H9 (cell line): ENCODE measurements at regions not wholly inside any gene's neighbourhood (a gene's known extent, or its start where the extent isn't known, plus 50 kb on each side); places are given as distances from the start of the nearest gene placed in this dataset.

Experiments used
- DNase-seq: peaks from one replicate; pipeline ENCODE4 v3.0.0-alpha.2; 2017
- H2AFZ ChIP-seq: one replicate; pipeline ENCODE4 v1.6.1; 2013; ENCODE audit warnings: mild to moderate bottlenecking, low read length, control low read depth, moderate library complexity
- H2AK5ac ChIP-seq: 2 replicates; pipeline ENCODE4 v1.6.1; 2013; ENCODE audit warnings: low read length, control low read depth, mixed read lengths; ENCODE audit not compliant: insufficient read length
- H2BK120ac ChIP-seq: one replicate; pipeline ENCODE4 v1.6.1; 2013; ENCODE audit warnings: low read depth, mild to moderate bottlenecking, low read length, control low read depth, inconsistent platforms; ENCODE audit not compliant: poor library complexity, severe bottlenecking
- H2BK12ac ChIP-seq: 2 replicates; pipeline ENCODE4 v1.6.1; 2013; ENCODE audit warnings: low read length, control low read depth, mixed read lengths, low read depth; ENCODE audit not compliant: insufficient read length
- H2BK15ac ChIP-seq: 2 replicates; pipeline ENCODE4 v1.6.1; 2013; ENCODE audit warnings: low read depth, low read length, control low read depth
- H2BK20ac ChIP-seq: one replicate; pipeline ENCODE4 v1.6.1; 2013; ENCODE audit warnings: low read depth, mild to moderate bottlenecking, low read length, control low read depth, inconsistent platforms; ENCODE audit not compliant: poor library complexity, severe bottlenecking
- H2BK5ac ChIP-seq: 2 replicates; pipeline ENCODE4 v1.6.1; 2013; ENCODE audit warnings: low read length, control low read depth, mixed read lengths; ENCODE audit not compliant: insufficient read length
- H3K14ac ChIP-seq: 2 replicates; pipeline ENCODE4 v1.6.1; 2013; ENCODE audit warnings: low read length, control low read depth; ENCODE audit not compliant: insufficient read depth
- H3K18ac ChIP-seq: 2 replicates; pipeline ENCODE4 v1.6.1; 2013; ENCODE audit warnings: low read depth, mild to moderate bottlenecking, mixed read lengths, low read length, control low read depth; ENCODE audit not compliant: insufficient read length
- H3K23ac ChIP-seq: 2 replicates; pipeline ENCODE4 v1.6.1; 2013; ENCODE audit warnings: low read length, control low read depth, mixed read lengths, low read depth; ENCODE audit not compliant: insufficient read length
- H3K23me2 ChIP-seq: 2 replicates; pipeline ENCODE4 v1.6.1; 2013; ENCODE audit warnings: low read depth, mild to moderate bottlenecking, mixed read lengths, low read length, control low read depth; ENCODE audit not compliant: insufficient read length, poor library complexity, severe bottlenecking
- H3K27ac ChIP-seq: 2 replicates; pipeline ENCODE4 v1.5.1; 2013; ENCODE audit warnings: low read length, control low read depth, mixed read lengths, low read depth; ENCODE audit not compliant: insufficient read length
- H3K27me3 ChIP-seq: 2 replicates; pipeline ENCODE4 v1.6.1; 2013; ENCODE audit warnings: low read length, control low read depth, inconsistent platforms; ENCODE audit not compliant: insufficient read depth
- H3K4ac ChIP-seq: 2 replicates; pipeline ENCODE4 v1.6.1; 2013; ENCODE audit warnings: low read depth, mild to moderate bottlenecking, control low read depth, inconsistent platforms, low read length, moderate library complexity
- H3K4me1 ChIP-seq: 2 replicates; pipeline ENCODE4 v1.6.1; 2013; ENCODE audit warnings: low read length, control low read depth, inconsistent platforms; ENCODE audit not compliant: insufficient read depth
- H3K4me2 ChIP-seq: 2 replicates; pipeline ENCODE4 v1.6.1; 2013; ENCODE audit warnings: low read length, control low read depth, mixed read lengths; ENCODE audit not compliant: insufficient read length, insufficient read depth
- H3K56ac ChIP-seq: 2 replicates; pipeline ENCODE4 v1.6.1; 2013; ENCODE audit warnings: low read depth, mild to moderate bottlenecking, mixed read lengths, low read length, control low read depth; ENCODE audit not compliant: insufficient read length
- H3K79me1 ChIP-seq: 2 replicates; pipeline ENCODE4 v1.6.1; 2013; ENCODE audit warnings: low read depth, mild to moderate bottlenecking, moderate library complexity, low read length, control low read depth, inconsistent platforms; ENCODE audit not compliant: insufficient read depth, poor library complexity, severe bottlenecking
- H3K79me2 ChIP-seq: 2 replicates; pipeline ENCODE4 v1.6.1; 2013; ENCODE audit warnings: low read length, control low read depth, inconsistent platforms; ENCODE audit not compliant: insufficient read depth
- H3K9ac ChIP-seq: 2 replicates; pipeline ENCODE4 v1.6.1; 2013; ENCODE audit warnings: low read length, control low read depth, mixed read lengths; ENCODE audit not compliant: insufficient read length; ENCODE audit errors: extremely low read depth
- H3K9me3 ChIP-seq: one replicate; pipeline ENCODE4 v1.6.1; 2013; ENCODE audit warnings: low read depth, low read length, inconsistent platforms; ENCODE audit not compliant: control insufficient read depth
- H3T11ph ChIP-seq: one replicate; pipeline ENCODE4 v1.6.1; 2013; ENCODE audit warnings: mild to moderate bottlenecking, low read length, control low read depth, inconsistent platforms
- H4K20me1 ChIP-seq: one replicate; pipeline ENCODE4 v1.6.1; 2013; ENCODE audit not compliant: control insufficient read depth, insufficient read length, insufficient read depth
- H4K5ac ChIP-seq: 2 replicates; pipeline ENCODE4 v1.6.1; 2013; ENCODE audit warnings: low read depth, mild to moderate bottlenecking, mixed read lengths, low read length, control low read depth; ENCODE audit not compliant: insufficient read length
- H4K8ac ChIP-seq: replicated peaks from 2 replicates; pipeline ENCODE4 v1.6.1; 2013; ENCODE audit warnings: low read length, control low read depth, mixed read lengths, low read depth; ENCODE audit not compliant: insufficient read length
- H4K91ac ChIP-seq: 2 replicates; pipeline ENCODE4 v1.6.1; 2013; ENCODE audit warnings: low read depth, mild to moderate bottlenecking, moderate library complexity, mixed read lengths, low read length, control low read depth; ENCODE audit not compliant: insufficient read length
- H3K27ac Mint-ChIP-seq, 3 experiments: 2 replicates in 2 of 3; 3 replicates in 1 of 3; pipeline ENCODE4 v1.8.0; 2020 to 2021; ENCODE audit warnings: mixed read lengths in 3 of 3, mild to moderate bottlenecking in 1 of 3, moderate library complexity in 1 of 3
- H3K27me3 Mint-ChIP-seq: 2 replicates; pipeline ENCODE4 v1.8.0; 2021; ENCODE audit warnings: low read depth, mild to moderate bottlenecking, moderate library complexity, mixed read lengths
- H3K36me3 Mint-ChIP-seq, 3 experiments: 2 replicates in 2 of 3; 3 replicates in 1 of 3; pipeline ENCODE4 v1.8.0; 2020 to 2021; ENCODE audit warnings: low read depth in 3 of 3, mixed read lengths in 3 of 3; ENCODE audit not compliant: insufficient read depth in 1 of 3
- H3K4me1 Mint-ChIP-seq, 2 experiments: 2 replicates each; pipeline ENCODE4 v1.8.0; 2020; ENCODE audit warnings: mixed read lengths in 2 of 2
- H3K4me3 Mint-ChIP-seq, 2 experiments: 2 replicates in 1 of 2; 3 replicates in 1 of 2; pipeline ENCODE4 v1.8.0; 2020 to 2021; ENCODE audit warnings: mild to moderate bottlenecking in 2 of 2, mixed read lengths in 2 of 2, moderate library complexity in 1 of 2
- H3K9me3 Mint-ChIP-seq, 2 experiments: 2 replicates in 1 of 2; 3 replicates in 1 of 2; pipeline ENCODE4 v1.8.0; 2020; ENCODE audit warnings: mild to moderate bottlenecking in 2 of 2, mixed read lengths in 2 of 2, moderate library complexity in 1 of 2
- WGBS: extraction: QIAGEN DNeasy Blood & Tissue Kit; methylation state at CpG from one replicate; pipeline ENCODE4 v1.1.7; 2013; ENCODE audit warnings: missing lambda C conversion rate, low lambda C conversion rate, mixed read lengths; ENCODE audit not compliant: insufficient read length; ENCODE audit errors: extremely low coverage; 5-methylcytosine and 5-hydroxymethylcytosine counted together
- TF ChIP-seq, protein P1 (sequence below): fragments of 200-600 bp; sonication (generic); conservative IDR thresholded peaks from 3 replicates; pipeline ENCODE4 v1.8.0; 2021; ENCODE audit warnings: antibody characterized with exemption, mild to moderate bottlenecking

DNA sequence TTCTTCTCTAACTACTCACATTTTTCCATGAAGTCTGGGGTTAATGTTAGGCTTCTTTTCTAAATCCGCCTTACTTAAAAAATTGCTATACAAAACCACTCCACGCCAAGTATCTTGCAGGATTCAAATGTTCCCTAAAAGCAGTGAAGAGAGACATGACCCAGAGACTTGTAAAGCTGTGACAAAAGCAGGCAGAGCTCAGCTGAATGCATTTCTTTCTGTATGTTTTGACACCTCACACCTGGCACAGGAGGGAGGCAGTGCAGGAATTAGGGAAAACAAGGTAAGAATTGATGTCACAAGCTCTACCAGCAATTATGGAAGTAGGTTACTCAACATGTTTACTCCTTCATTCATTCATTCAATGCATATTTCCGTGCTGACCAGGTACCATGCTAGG lies 295.0 kb downstream of the RPAP3 start:
- H3K9me3 Mint-ChIP-seq: peaks cover 0 to 2% of the 10 kb centered on the region in 2 experiments; a peak in 2 of 5 replicates
- no peak overlapping the region for H2BK15ac ChIP-seq
- no peak overlapping the region for H2BK5ac ChIP-seq
- H3K4ac ChIP-seq: no peak overlapping the region
- no peaks in the 10 kb centered on the region for H3K36me3 Mint-ChIP-seq
- H3K79me2 ChIP-seq: no peaks in the 10 kb centered on the region
- H4K20me1 ChIP-seq: no peaks in the 10 kb centered on the region
- no peak overlapping the region for H3K18ac ChIP-seq
- no peak overlapping the region for H4K8ac ChIP-seq
- H2AK5ac ChIP-seq: no peak overlapping the region
- H3K79me1 ChIP-seq: no peaks in the 10 kb centered on the region
- no peak overlapping the region for H2BK12ac ChIP-seq
- H2BK20ac ChIP-seq: no peak overlapping the region
- H3K56ac ChIP-seq: no peak overlapping the region
- no peak overlapping the region for H3K4me3 Mint-ChIP-seq
- no peak overlapping the region for H2BK120ac ChIP-seq
- H3K23ac ChIP-seq: no peak overlapping the region
- H4K91ac ChIP-seq: no peak overlapping the region
- no peaks in the 10 kb centered on the region for H3K9me3 ChIP-seq
- H3K27me3 Mint-ChIP-seq: no peaks in the 10 kb centered on the region; the same call in 1 of the 2 replicates
- no peak overlapping the region for H3K14ac ChIP-seq
- WGBS: no CpG with 5 or more reads among the region's 3 CpGs
- peaks cover 6 to 7% of the 10 kb centered on the region in 2 experiments for H3K4me1 Mint-ChIP-seq
- no peak overlapping the region for H3K9ac ChIP-seq
- H3K27ac Mint-ChIP-seq: no peak overlapping the region
- no peak overlapping the region for H4K5ac ChIP-seq
- no peaks in the 10 kb centered on the region for H3K4me1 ChIP-seq
- no peaks in the 10 kb centered on the region for H3K23me2 ChIP-seq
- H3K4me2 ChIP-seq: no peak overlapping the region
- no peak for DNase-seq
- no peaks in the 10 kb centered on the region for H3K27me3 ChIP-seq
- no peak overlapping the region for H3T11ph ChIP-seq
- H3K27ac ChIP-seq: no peak overlapping the region
- H2AFZ ChIP-seq: no peak overlapping the region
- TF ChIP-seq, protein P1, sequence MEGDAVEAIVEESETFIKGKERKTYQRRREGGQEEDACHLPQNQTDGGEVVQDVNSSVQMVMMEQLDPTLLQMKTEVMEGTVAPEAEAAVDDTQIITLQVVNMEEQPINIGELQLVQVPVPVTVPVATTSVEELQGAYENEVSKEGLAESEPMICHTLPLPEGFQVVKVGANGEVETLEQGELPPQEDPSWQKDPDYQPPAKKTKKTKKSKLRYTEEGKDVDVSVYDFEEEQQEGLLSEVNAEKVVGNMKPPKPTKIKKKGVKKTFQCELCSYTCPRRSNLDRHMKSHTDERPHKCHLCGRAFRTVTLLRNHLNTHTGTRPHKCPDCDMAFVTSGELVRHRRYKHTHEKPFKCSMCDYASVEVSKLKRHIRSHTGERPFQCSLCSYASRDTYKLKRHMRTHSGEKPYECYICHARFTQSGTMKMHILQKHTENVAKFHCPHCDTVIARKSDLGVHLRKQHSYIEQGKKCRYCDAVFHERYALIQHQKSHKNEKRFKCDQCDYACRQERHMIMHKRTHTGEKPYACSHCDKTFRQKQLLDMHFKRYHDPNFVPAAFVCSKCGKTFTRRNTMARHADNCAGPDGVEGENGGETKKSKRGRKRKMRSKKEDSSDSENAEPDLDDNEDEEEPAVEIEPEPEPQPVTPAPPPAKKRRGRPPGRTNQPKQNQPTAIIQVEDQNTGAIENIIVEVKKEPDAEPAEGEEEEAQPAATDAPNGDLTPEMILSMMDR: no peak
